GM18867 (cell line): ENCODE measurements at regions not wholly inside any gene's neighbourhood (a gene's known extent, or its start where the extent isn't known, plus 50 kb on each side); places are given as distances from the start of the nearest gene placed in this dataset.

Experiments used
- ATAC-seq: cut with Tn5 transposase; IDR thresholded peaks from one replicate; pipeline ENCODE4 v1.9.1; 2021; ENCODE audit warnings: mild to moderate bottlenecking, moderate library complexity; ENCODE audit not compliant: unreplicated experiment

- ATAC-seq, result no peak
Observed at GRCh38 chr5:117286813-117287212, 712.2 kb upstream of the SEMA6A start.

- no peak for ATAC-seq
Observed at GRCh38 chr5:117271656-117272055, 697.0 kb upstream of the SEMA6A start.

GRCh38 chr5:117266280-117266679, 691.7 kb upstream of the SEMA6A start:
- ATAC-seq, result no peak

GRCh38 chr5:117263231-117263630, 688.6 kb upstream of the SEMA6A start:
- no peak for ATAC-seq

- ATAC-seq, result no peak
Observed at GRCh38 chr5:117262572-117263131, 688.0 kb upstream of the SEMA6A start.

GRCh38 chr5:117261948-117262571, 687.4 kb upstream of the SEMA6A start:
- no peak for ATAC-seq

- no peak for ATAC-seq
Observed at GRCh38 chr5:117255211-117256027, 680.8 kb upstream of the SEMA6A start.

GRCh38 chr5:117252566-117252965, 677.9 kb upstream of the SEMA6A start:
- ATAC-seq, result no peak

- ATAC-seq, result no peak
Observed at GRCh38 chr5:117249086-117249815, 674.6 kb upstream of the SEMA6A start.

GRCh38 chr5:117246424-117246823, 671.8 kb upstream of the SEMA6A start:
- ATAC-seq, result no peak

- ATAC-seq, result peak; percentile 72
Observed at GRCh38 chr5:117245130-117245529, 670.5 kb upstream of the SEMA6A start.

- ATAC-seq, result no peak
Observed at GRCh38 chr5:117242028-117242427, 667.4 kb upstream of the SEMA6A start.

- no peak for ATAC-seq
Observed at GRCh38 chr5:117236941-117237340, 662.3 kb upstream of the SEMA6A start.

- no peak for ATAC-seq
Observed at GRCh38 chr5:117235786-117236185, 661.2 kb upstream of the SEMA6A start.

- ATAC-seq, result no peak
Observed at GRCh38 chr5:117230375-117230774, 655.8 kb upstream of the SEMA6A start.

- ATAC-seq, result no peak
Observed at GRCh38 chr5:117220730-117221129, 646.1 kb upstream of the SEMA6A start.

- ATAC-seq, result no peak
Observed at GRCh38 chr5:117218789-117219188, 644.2 kb upstream of the SEMA6A start.

GRCh38 chr5:117212866-117213265, 638.2 kb upstream of the SEMA6A start:
- no peak for ATAC-seq

GRCh38 chr5:117210796-117211195, 636.2 kb upstream of the SEMA6A start:
- ATAC-seq, result no peak

GRCh38 chr5:117209479-117209878, 634.9 kb upstream of the SEMA6A start:
- no peak for ATAC-seq

- ATAC-seq, result no peak
Observed at GRCh38 chr5:117207088-117207668, 632.6 kb upstream of the SEMA6A start.
